Sigmoid colon (tissue), 4 donors: ENCODE measurements at regions not wholly inside any gene's neighbourhood (a gene's known extent, or its start where the extent isn't known, plus 50 kb on each side); places are given as distances from the start of the nearest gene placed in this dataset.

ENCODE experiments used
- POLR2A ChIP-seq, 2 donors: fragments of 450-650 bp; IDR thresholded peaks; one replicate each; pipeline ENCODE4 v1.6.1; 2016; ENCODE audit warnings: antibody characterized with exemption in 2 of 2, mild to moderate bottlenecking in 2 of 2, moderate library complexity in 2 of 2
- POLR2AphosphoS5 ChIP-seq, 4 donors: sonication (generic); formaldehyde crosslinking; IDR thresholded peaks; one replicate each; pipeline ENCODE4 v1.6.1; 2017; ENCODE audit warnings: antibody characterized with exemption in 4 of 4
- TF ChIP-seq, protein P1 (sequence below), 4 experiments: fragments of 450-650 bp in 3 of 4; fragments of 200-600 bp in 1 of 4; IDR thresholded peaks; one replicate each; pipeline ENCODE4 v1.5.1; 2016 to 2019; ENCODE audit warnings: antibody characterized with exemption in 4 of 4, mild to moderate bottlenecking in 3 of 4, moderate library complexity in 2 of 4

GRCh38 chr18:66990909-66991308, 387.0 kb upstream of the CDH19 start:
- TF ChIP-seq, protein P1, sequence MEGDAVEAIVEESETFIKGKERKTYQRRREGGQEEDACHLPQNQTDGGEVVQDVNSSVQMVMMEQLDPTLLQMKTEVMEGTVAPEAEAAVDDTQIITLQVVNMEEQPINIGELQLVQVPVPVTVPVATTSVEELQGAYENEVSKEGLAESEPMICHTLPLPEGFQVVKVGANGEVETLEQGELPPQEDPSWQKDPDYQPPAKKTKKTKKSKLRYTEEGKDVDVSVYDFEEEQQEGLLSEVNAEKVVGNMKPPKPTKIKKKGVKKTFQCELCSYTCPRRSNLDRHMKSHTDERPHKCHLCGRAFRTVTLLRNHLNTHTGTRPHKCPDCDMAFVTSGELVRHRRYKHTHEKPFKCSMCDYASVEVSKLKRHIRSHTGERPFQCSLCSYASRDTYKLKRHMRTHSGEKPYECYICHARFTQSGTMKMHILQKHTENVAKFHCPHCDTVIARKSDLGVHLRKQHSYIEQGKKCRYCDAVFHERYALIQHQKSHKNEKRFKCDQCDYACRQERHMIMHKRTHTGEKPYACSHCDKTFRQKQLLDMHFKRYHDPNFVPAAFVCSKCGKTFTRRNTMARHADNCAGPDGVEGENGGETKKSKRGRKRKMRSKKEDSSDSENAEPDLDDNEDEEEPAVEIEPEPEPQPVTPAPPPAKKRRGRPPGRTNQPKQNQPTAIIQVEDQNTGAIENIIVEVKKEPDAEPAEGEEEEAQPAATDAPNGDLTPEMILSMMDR (IDR thresholded peaks at IDR 0.05): no peak
- no peak for TF ChIP-seq POLR2A (IDR thresholded peaks at IDR 0.05)
- TF ChIP-seq POLR2AphosphoS5 (IDR thresholded peaks at IDR 0.05): no peak
